T-cell (primary cell): ENCODE measurements at regions not wholly inside any gene's neighbourhood (a gene's known extent, or its start where the extent isn't known, plus 50 kb on each side); places are given as distances from the start of the nearest gene placed in this dataset.

ENCODE experiments used
- ATAC-seq, 4 experiments: fragments of 200-7000 bp in 3 of 4; fragments of 150-1000 bp in 1 of 4; cut with Tn5 transposase; replicated peaks in 1 of 4; 1 replicate in 3 of 4; 2 replicates in 1 of 4; pipeline ENCODE4 v1.10.0; 2021; ENCODE audit warnings: moderate library complexity in 3 of 4, mild to moderate bottlenecking in 2 of 4, moderate number of reproducible peaks in 1 of 4
- CTCF ChIA-PET, 2 donors: fragments of 300-600 bp; sonication (Branson Sonifier 250); formaldehyde crosslinking; loops; one replicate each; lab custom pipeline; 2022; ENCODE audit warnings: antibody characterized with exemption in 2 of 2; lab: Charles Lee
- POLR2A ChIA-PET, 2 donors: fragments of 300-600 bp; sonication (Branson Sonifier 250); formaldehyde crosslinking; loops; one replicate each; lab custom pipeline; 2022; ENCODE audit warnings: antibody characterized with exemption in 2 of 2; lab: Charles Lee
- DNase-seq, 35 experiments: peaks; one replicate each; pipeline versions ENCODE4 v3.0.0 to v3.0.0-alpha.2; 2013 to 2023
- H3K27ac ChIP-seq: one replicate; pipeline ENCODE4 v1.5.1; 2013; ENCODE audit warnings: low read length
- H3K27me3 ChIP-seq, 2 experiments: replicated peaks in 1 of 2; 1 replicate in 1 of 2; 2 replicates in 1 of 2; pipeline versions ENCODE4 v1.6.1 to v1.7.0; 2013; ENCODE audit warnings: low read length in 1 of 2, mixed read lengths in 1 of 2; ENCODE audit not compliant: control insufficient read depth in 2 of 2, insufficient read depth in 2 of 2; ENCODE audit errors: extremely low read depth in 1 of 2
- H3K36me3 ChIP-seq, 2 donors: 1 replicate in 1 of 2; 2 replicates in 1 of 2; pipeline versions ENCODE4 v1.6.1 to v1.7.0; 2013; ENCODE audit warnings: low read length in 1 of 2; ENCODE audit not compliant: control insufficient read depth in 2 of 2, insufficient read depth in 1 of 2; ENCODE audit errors: extremely low read depth in 1 of 2
- H3K4me1 ChIP-seq, 2 experiments: 1 replicate in 1 of 2; 2 replicates in 1 of 2; pipeline versions ENCODE4 v1.6.1 to v1.7.0; 2013; ENCODE audit warnings: low read length in 2 of 2, mixed read lengths in 1 of 2; ENCODE audit not compliant: insufficient read depth in 2 of 2, control insufficient read depth in 1 of 2; ENCODE audit errors: extremely low read depth in 1 of 2
- H3K4me3 ChIP-seq, 2 donors: 1 replicate in 1 of 2; 2 replicates in 1 of 2; pipeline versions ENCODE4 v1.5.1 to v1.7.0; 2013; ENCODE audit warnings: mild to moderate bottlenecking in 2 of 2, low read length in 1 of 2, moderate library complexity in 1 of 2; ENCODE audit not compliant: control insufficient read depth in 1 of 2; ENCODE audit errors: extremely low read depth in 1 of 2
- H3K9me3 ChIP-seq: 2 replicates; pipeline ENCODE4 v1.7.0; 2013
- H3K27ac Mint-ChIP-seq, 2 donors: one replicate each; pipeline ENCODE4 v1.8.0; 2020 to 2021; ENCODE audit warnings: mild to moderate bottlenecking in 2 of 2, mixed read lengths in 2 of 2
- H3K27me3 Mint-ChIP-seq, 2 donors: one replicate each; pipeline ENCODE4 v1.8.0; 2021 to 2022; ENCODE audit warnings: mixed read lengths in 2 of 2
- H3K36me3 Mint-ChIP-seq: one replicate; pipeline ENCODE4 v1.8.0; 2021; ENCODE audit warnings: mixed read lengths
- H3K4me1 Mint-ChIP-seq, 3 donors: one replicate each; pipeline ENCODE4 v1.8.0; 2020 to 2022; ENCODE audit warnings: mixed read lengths in 3 of 3, mild to moderate bottlenecking in 1 of 3
- H3K4me3 Mint-ChIP-seq, 3 donors: one replicate each; pipeline ENCODE4 v1.8.0; 2020 to 2022; ENCODE audit warnings: mild to moderate bottlenecking in 3 of 3, mixed read lengths in 3 of 3, moderate library complexity in 3 of 3
- H3K9me3 Mint-ChIP-seq, 3 donors: one replicate each; pipeline ENCODE4 v1.8.0; 2020 to 2022; ENCODE audit warnings: mixed read lengths in 3 of 3
- WGBS: methylation state at CpG from one replicate; pipeline ENCODE4 v1.1.5; 2013; ENCODE audit warnings: missing lambda C conversion rate; ENCODE audit not compliant: insufficient coverage; 5-methylcytosine and 5-hydroxymethylcytosine counted together

- no peaks in the 10 kb centered on the region for H3K4me1 Mint-ChIP-seq
- no peaks in the 10 kb centered on the region for H3K36me3 Mint-ChIP-seq
These were observed 61.2 kb upstream of the MAP1B start for GRCh38 chr5:72046106-72046505.

GRCh38 chr5:72055636-72056035 lies 51.6 kb upstream of the MAP1B start:
- Mint-ChIP-seq H3K27me3 (peaks cover 15 to 21% of the 10 kb centered on the region in 2 donors), H3K36me3 (no peaks in the 10 kb centered on the region), H3K9me3 (peaks cover 0 to 4% (median 0%) of the 10 kb centered on the region in 3 donors), H3K27ac (no peak overlapping the region), H3K4me3 (no peak overlapping the region), H3K4me1 (no peaks in the 10 kb centered on the region)
- POLR2A ChIA-PET = no interaction called here
- Histone ChIP-seq H3K4me1 (no peaks in the 10 kb centered on the region), H3K9me3 (no peaks in the 10 kb centered on the region), H3K27ac (no peak overlapping the region), H3K27me3 (peaks cover 0 to 5% of the 10 kb centered on the region in 2 experiments), H3K36me3 (no peaks in the 10 kb centered on the region), H3K4me3 (no peak overlapping the region)
- DNase-seq (no peak), ATAC-seq (no peak)
- CTCF ChIA-PET = no interaction called here
- no CpG with 5 or more reads among the region's 1 CpG for WGBS

More at GRCh38 chr5:72046106-72046505, 61.2 kb upstream of the MAP1B start:
- Mint-ChIP-seq H3K4me3 (no peak overlapping the region), H3K9me3 (peaks cover 8 to 12% (median 11%) of the 10 kb centered on the region in 3 donors), H3K27ac (no peak overlapping the region), H3K27me3 (peaks cover 10 to 18% of the 10 kb centered on the region in 2 donors)
- H3K27me3 ChIP-seq = peaks cover 0 to 3% of the 10 kb centered on the region in 2 experiments
- no peaks in the 10 kb centered on the region for H3K4me1 ChIP-seq
- no peaks in the 10 kb centered on the region for H3K36me3 ChIP-seq
- no peak for DNase-seq
- ChIA-PET CTCF (no interaction called here), POLR2A (no interaction called here)
- H3K9me3 ChIP-seq = no peaks in the 10 kb centered on the region
- ATAC-seq = no peak
- no peak overlapping the region for H3K27ac ChIP-seq
- no peak overlapping the region for H3K4me3 ChIP-seq
- no CpG with 5 or more reads among the region's 1 CpG for WGBS
